GM21786 (cell line): ENCODE measurements at regions not wholly inside any gene's neighbourhood (a gene's known extent, or its start where the extent isn't known, plus 50 kb on each side); places are given as distances from the start of the nearest gene placed in this dataset.

Experiments
- ATAC-seq: cut with Tn5 transposase; IDR thresholded peaks from one replicate; pipeline ENCODE4 v1.9.1; 2021; ENCODE audit not compliant: unreplicated experiment

DNA sequence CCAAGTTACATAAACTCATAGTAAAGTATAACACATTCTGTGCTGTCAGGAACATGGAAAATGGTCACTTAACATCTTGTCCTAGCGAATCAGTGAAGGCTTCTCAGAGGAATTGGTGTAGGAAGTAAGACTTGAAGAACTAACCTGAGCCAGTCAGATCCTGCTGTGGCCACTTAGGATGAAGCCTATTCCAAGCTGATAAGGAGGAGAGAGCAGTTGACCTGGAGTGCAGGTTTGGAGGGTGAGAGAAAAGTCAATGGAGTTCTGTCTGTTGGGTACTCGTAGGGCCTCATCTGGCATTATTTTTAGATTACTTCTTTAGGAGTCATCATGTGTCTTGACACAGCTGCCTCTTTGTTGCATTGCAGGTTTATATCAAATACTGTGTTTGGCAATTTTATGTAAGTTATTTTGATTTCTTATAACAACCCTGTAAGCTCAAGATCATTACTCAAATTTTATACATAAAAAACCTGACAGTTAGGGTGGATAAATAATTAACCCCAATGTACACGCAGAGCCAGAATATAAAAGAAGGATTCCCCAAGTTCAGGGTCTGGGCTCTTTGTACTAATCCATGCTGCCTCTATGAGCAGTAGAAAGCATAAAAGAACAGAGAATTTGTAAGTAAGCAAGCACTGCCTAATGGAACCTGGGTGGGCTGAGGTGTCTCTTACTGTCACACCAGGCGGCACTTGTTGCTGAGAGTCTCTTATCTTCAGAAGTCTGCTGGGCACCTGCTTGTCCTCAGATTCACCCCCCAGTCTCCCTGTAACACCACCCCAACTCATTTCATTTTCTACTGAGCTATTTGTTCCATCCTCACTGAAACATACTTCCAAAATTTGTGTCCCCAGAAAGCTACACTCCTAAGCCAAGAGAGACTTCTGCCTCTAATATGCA is 252.1 kb upstream of the NT5C1B start:
- ATAC-seq: no peak

DNA sequence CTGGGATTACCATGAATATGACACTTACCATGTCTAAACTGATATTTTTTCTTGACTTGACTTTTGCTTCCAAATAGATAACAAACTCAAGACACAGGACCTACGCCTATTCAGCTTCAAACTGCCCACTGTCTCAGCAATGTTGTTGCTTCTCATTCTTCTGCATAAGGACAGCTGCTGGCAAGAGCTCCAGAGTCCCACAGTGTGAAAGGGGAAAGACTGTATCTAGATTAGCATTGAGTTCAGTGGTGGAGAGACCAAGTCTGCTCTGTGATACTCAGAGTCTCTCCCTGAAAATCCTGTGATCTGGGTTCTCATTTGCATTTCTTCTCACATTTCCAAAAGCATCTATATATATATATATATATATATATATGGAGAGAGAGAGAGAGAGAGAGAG is 247.9 kb upstream of the NT5C1B start:
- ATAC-seq: no peak

DNA sequence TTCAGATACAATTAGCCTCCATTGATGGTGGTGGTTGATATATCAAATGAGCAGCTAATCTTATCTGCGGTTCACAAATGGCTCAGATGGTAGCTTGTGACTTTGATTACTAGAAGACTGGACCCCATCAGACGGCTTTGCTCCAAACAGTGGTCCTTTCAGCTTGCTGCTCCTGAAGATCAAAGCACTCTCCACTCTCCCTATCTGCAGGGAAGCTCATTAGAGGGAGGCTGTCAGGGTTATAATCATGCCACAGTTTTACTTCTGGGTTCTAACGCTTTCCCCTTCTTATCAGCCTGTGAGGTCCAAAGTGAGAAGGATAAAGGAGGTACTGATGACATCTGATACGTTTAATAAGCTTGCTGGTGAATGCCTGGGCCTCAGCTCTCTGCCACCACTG is 247.1 kb upstream of the NT5C1B start:
- no peak for ATAC-seq

DNA sequence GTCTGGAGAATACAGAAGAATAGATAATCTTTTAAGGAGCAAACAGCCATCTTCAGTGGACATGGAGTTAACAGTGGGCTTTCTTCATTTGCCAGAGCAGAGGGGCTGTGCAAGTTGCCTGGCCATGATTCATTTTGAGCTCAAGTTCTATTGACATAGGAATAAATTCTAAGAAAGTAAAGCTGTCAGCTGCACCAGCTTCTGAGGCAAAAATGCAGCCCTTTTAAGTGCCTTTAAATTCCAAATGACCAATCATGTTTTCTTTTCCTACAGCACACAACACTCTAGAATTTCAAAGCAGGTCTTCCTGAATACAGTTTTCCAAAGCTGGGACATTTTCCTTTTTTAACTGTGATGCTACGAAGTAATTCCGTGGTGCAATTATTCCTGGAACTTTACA is 246.4 kb upstream of the NT5C1B start:
- ATAC-seq: no peak

DNA sequence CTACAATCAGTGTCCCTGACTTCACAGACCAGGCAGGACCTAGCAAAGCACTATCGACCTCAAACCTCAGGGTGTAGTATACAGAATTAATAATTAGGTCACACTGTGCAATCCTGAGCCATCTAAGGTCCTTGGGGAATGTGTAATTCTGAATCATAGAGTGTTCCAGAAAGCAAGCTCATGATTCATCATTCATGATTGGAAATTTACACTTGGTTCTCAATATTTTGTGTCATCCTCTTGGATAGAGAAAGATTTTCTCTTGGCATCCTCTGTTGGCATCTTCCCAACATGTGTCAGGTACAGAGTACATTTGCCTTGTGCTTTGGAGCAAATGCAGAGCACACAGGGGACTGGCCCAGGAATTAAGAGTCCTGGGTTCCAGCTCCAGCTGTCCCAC is 245.0 kb upstream of the NT5C1B start:
- no peak for ATAC-seq

DNA sequence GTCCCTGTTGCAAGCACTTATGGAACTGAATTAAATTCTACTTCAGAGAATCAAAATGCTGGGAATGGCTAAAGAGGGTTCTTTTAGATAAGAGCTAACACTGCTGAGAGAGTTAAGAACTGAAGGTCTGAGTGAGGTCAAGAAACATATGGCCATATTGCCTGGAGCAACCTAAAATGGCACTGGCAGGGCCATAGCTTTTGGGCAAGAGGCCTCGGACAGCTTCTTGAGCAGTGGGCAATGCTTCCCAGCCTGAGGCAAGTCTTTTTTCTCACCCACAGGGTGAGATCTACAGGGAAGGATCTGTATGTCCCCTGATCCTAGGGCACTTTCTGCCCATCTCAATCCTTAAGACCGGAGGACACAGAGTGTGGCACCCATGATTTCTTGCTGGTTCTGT is 244.6 kb upstream of the NT5C1B start:
- ATAC-seq: no peak

DNA sequence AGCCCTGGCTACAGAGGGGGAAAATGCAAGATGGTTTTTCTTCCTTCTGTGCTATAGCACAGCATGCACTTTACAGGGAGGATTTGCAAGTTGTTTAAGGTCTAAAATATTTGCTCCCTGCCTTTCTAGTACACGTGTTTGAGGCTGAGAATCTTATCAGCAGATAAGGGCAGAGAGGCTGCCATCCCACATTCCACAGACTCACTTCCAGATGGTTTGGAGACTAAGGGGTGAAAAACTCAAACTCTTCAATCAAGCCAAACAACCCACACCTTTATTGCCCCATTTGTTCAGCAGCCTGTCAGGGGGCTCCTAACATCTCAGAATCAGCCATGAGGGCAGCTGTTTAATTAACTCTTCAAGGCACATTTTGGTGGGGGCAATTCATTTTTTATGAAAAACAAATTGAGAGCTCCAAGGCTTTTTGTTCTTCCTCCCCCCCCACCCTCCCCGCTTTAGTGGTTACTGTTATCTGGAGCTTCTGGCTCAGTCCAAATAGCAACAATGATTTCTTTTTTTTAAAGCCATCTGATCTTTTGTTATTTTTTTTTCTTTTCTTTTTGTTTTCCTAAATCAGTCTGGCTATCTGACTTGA is 242.6 kb upstream of the NT5C1B start:
- ATAC-seq: no peak

DNA sequence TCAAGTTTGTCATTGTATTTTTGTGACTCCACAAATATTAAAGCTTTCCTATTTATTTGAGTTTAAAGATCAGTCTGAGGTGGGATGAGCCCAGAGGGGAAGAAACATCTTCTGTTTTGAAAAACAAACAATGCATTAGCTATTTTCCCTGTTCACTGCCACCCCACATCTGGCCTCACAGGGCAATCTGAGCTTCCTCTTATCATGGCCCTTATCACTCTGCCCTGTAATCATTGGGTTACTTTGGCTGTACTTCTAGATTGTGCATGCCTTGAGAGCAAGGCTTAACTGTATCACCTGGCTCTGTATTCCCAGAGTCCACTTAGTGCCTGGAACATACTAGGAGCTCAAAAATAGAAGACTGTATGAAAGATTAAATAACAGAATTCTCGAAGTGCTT is 241.6 kb upstream of the NT5C1B start:
- no peak for ATAC-seq

DNA sequence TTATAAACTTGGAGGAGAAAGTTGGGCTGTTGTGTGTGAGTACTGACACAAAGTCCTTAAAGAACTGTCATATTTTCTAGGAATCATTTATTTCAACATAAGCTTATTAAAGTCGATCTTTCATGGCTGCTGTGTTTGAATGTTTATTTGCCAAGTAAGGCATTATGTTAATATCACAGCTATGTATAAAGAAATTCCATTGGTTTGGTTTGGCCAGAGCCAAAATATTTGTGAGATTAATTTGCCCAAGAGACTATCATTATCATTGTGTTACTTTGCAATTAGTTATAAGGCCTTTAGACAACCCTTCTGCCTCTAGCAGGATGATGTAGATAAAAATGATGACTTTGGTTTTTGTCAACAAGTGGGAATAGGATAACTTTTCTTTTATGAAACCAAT is 240.6 kb upstream of the NT5C1B start:
- no peak for ATAC-seq

DNA sequence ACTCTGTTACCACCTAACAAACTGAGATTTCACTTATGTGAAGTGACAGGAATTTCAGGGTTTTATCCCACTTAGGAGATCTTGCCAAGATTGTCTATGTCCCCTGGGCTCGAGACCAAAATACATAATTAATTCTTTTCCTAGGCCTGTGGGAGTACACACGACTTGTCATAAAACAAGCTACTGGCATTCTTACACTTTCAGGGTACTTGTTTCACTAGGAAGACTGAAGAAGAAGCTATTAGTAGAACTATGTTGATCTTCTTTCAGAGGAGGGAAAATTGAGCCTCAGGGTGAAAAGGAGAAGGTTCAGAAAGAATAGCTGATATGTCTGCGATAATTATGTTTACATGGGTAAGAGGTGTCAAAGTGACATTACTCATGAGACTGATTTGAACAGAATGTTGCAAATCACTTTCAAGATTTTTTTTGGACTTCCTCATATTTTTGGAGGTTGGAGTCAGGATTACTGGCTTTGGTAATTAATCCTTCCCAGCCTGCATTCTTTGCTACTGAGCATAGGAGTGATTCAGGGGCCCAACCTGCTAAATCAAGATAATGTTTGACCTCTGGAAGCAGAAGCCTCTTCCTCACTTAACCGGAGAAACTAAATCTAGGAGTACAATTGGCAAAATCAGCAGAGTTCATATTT is 240.0 kb upstream of the NT5C1B start:
- ATAC-seq: no peak

DNA sequence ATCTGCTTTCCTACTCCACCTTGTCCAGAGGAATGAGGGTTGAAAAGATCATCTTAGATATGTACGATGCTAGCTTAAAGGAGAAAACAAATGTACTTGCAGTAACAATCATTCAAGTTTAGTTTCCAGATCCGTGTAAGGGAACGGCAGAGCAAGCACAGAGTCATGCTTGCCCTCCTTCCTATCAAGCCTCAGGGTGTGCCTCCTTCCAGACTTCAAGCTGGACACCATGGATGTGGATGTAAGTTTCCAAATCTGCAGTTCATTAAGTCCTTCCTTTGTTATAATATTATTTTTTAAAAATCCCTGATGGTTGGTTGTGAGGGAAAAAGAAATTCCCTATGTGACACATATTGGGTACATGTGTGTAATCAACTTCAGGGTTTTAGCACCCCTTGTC is 238.9 kb upstream of the NT5C1B start:
- no peak for ATAC-seq

DNA sequence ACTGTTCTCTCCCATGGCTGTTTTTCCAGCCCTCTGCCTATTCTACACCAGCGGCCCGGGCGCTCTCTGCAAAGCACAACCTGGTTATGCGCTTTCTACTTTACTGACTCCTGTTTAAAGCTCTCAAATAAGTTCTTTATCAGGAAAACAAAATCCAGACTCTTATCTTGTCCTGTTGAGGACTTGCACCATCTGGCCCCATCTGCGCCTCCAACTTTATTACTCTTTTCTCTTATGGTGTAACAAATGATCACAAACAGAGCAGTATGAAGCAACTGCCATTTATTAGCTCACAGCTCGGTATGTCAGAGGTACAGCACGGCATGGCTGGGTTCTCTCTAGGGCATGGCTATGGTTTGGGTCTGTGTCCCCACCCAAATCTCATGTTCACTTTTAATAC is 236.5 kb upstream of the NT5C1B start:
- no peak for ATAC-seq

DNA sequence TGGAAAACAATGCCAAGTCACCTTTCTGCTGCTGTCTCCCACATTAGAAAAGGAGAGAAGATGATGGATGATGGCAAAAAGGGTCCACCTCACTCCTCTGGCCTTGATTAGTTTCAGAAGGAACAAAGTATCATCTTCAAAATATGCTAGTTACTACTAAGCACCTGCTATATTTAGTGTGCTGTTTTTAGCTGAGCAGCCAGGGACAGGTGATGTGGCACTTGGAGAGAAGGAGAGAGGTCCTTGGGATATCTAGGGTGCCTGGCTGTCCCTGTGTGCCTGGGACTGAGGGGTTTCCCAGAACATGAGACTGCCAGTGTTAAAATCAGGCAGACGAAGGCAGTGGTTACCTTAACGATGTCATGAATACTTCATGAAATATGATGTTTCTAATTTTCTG is 235.5 kb upstream of the NT5C1B start:
- ATAC-seq: no peak

DNA sequence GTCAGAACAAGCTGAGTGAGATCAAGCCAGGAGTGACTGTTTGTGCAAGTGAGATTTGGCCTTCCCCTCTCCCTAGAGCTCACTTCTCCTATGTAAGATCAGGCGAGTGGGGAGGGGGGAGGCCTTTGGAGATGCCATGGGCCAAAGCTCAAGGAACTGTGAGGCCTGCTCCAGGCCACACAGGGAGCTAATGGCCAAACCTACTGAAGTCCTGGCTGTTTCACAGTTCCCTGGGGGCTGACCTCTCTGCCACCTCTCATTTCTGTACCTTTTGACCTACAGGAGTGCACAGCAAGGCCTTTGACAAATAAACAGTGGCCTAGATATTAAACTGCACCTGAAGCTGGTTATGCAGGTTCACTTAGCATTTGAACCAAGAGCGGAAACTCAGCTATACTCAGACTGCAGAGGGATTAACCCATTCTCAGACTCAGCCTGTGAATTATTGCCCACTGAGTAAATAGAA is 235.0 kb upstream of the NT5C1B start:
- ATAC-seq: no peak

DNA sequence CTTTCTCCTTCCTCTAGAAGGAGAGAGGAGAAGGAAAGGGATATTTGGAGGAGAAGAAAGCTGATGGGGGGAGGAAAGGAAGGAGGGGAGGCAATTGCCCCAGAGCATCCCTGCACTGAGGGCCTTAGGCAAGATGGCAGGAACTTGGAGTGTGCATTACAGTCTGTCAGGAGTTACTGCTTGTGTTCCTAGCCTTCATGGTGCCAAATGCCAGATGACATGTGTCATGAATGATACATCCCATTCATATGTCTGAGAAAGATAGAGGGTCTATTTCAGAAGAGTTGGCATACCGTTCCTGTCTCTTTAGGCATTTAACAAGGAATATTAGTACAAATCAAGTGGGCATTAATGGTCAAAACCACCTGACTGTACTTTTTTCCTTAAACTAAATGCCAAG is 232.1 kb upstream of the NT5C1B start:
- ATAC-seq: no peak

DNA sequence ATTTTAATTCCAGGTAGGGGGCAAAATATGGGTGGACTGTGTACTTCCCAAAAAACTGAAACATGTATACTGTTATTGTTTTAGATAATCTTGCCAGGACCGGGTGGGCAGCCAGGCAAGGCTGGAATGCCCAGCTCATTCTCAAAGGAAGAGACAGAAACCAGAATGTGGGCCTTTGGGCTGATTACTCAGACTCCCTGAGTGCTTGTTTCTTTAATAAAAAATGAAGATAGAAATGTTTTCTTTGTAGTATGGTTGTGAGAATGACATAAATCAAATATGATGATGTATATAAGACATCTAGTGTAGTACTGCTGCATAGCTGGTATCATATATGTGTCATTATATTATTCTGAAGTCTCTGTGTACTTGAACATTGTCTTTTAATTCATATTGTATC is 231.6 kb upstream of the NT5C1B start:
- no peak for ATAC-seq

DNA sequence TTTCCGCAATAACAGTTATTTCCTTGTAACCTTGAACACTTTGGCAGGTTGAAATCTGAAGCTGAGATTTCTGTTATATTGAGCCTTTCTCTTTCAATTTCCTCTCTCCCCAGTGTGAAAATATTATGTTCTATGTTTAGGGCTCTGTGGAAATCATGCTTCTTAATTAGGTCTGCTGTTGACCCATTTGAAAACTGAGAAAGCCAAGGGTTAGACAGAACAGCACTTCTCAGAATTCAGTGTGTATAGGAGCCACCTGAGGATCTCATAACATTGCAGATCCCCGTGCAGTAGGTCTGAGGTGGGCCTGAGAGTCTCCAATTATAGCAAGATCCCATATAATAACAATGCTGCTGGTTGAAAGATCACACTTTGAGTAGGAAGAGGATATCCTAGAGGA is 230.2 kb upstream of the NT5C1B start:
- ATAC-seq: no peak

DNA sequence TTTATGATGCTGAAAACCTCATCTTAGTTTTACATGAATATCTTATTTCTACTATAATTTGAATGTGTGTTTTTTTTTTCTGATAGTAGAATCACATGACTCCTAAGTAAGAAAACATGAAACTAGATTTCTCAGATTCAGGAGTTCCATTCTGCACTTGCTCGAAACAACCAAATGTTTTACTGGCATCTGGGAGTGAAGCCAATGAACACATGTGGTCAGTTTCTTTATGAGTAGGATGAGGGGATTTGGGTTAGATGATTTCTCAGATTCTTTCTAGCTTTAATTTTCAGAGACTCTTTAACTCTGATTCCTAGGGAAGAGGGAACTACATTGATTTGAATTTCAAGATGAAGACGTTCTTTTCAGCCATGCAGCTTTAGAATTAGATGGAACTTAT is 225.0 kb upstream of the NT5C1B start:
- no peak for ATAC-seq

DNA sequence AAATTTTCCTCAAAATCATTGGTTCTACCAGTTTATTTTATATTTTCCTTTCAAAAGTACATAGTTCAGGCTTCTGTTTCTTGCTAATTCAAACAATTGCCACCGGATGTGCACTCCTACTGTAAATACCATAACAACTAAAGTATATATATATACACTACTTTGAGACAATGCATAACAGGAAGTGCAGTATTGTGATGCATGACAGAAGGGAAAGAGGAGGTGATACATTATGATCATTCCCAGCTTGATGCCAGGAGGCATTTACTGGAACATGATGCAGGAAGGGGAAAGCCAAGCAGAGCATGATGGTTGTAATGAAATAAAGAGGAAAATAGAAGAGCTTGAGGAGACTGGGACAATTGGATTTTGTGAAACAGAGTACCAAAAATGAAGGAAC is 215.2 kb upstream of the NT5C1B start:
- ATAC-seq: no peak

DNA sequence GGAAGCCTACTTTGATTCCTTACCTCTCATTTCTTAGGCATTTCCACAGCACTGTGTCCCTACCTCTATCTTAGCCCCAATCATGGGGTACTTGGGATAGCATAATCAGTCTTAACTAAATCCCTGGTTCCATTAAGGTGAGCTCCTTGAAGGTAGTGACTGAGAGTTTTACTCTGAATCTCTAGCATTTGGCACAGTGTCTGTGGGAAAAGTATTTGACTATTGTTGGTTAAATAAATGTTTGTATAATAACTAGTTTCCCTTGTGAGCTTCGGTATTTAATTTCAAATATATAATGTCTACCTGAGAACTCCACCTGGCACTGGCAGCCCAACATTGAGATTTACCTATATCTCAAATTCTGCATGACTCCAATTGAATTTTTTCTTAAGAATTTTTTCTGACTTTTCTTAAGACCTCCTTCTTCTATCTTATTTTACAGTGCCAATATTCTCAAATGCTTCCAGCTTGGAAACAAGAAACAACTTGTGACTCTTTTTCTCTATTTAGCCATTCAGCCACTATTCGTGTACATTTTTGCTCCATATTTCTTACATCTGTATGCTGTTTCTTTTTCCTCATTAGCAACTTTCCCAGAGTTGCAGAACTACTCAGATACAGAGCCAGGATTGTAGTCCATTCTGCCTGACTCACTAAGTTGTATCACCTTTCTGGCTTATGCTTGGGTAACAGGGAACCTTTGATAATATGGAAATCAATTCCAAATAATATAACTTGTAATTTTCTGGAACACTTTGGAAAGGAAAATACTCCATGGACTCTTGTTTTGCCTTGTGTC is 214.0 kb upstream of the NT5C1B start:
- ATAC-seq: no peak

DNA sequence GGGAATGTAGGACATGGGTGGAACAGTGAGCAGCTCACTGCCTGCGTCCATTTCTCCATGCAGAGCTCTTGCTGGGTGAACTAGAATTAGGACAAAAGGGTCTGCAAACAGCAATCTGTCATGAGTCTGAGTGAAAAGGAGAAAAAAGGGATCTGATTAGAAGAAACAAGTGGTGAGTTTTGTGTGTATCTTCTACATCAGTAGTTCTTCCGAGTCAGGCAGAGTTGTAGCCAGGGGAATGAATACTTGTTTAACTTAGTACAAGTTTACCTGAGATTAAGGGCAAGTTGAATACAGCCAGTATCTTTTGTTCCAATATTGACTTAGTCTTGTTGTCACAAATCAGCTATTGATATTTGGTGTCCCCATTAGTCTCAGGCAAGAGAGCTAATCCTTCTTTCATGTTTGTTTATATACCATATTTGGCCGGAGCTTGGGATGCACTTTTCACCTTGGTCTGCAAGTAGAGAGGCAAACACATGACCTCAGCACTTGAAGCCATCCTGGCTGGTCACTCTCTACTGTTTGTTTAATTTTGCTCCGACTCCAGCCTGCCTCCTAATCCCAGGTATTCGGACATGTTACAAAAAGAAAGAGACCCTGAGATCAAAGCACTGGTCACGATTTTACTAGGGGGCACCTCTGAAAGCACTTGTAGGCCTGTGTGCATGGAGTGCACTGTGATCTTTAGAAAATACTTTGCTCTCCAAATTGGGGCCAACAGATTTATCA is 211.0 kb upstream of the NT5C1B start:
- no peak for ATAC-seq
